HEK293 (cell line): ENCODE measurements at regions not wholly inside any gene's neighbourhood (a gene's known extent, or its start where the extent isn't known, plus 50 kb on each side); places are given as distances from the start of the nearest gene placed in this dataset.

ENCODE experiments used
- CTCF ChIA-PET: fragments of 350-600 bp; formaldehyde crosslinking; extraction: SDS; loops from one replicate; lab custom pipeline; 2021; ENCODE audit warnings: antibody characterized with exemption; lab: Yijun Ruan, JAX
- POLR2A ChIA-PET: fragments of 300-600 bp; formaldehyde crosslinking; extraction: SDS; loops from one replicate; lab custom pipeline; 2020; ENCODE audit warnings: antibody characterized with exemption, inconsistent platforms; lab: Yijun Ruan, JAX
- H3K27ac ChIP-seq: fragments of 200-500 bp; sonication (Bioruptor generic); 2 replicates; pipeline ENCODE4 v1.5.1; 2014; ENCODE audit warnings: low read depth, low read length, control low read depth, inconsistent platforms; ENCODE audit errors: extremely low read depth
- H3K36me3 ChIP-seq, 2 experiments: fragments of 200-500 bp in 1 of 2; sonication (Bioruptor generic) in 1 of 2; 1 replicate in 1 of 2; 2 replicates in 1 of 2; pipeline ENCODE4 v1.5.1; 2014 to 2017; ENCODE audit warnings: inconsistent platforms in 2 of 2, low read length in 2 of 2; ENCODE audit not compliant: control insufficient read depth in 2 of 2, insufficient read depth in 1 of 2
- H3K4me1 ChIP-seq: fragments of 200-500 bp; sonication (Bioruptor generic); 2 replicates; pipeline ENCODE4 v1.5.1; 2014; ENCODE audit warnings: mild to moderate bottlenecking, low read length, inconsistent platforms; ENCODE audit not compliant: control insufficient read depth, insufficient read depth
- H3K4me3 ChIP-seq: 2 replicates; pipeline ENCODE4 v1.5.1; 2011; ENCODE audit warnings: low read depth, mild to moderate bottlenecking, control low read depth, low read length, moderate library complexity
- H3K9me3 ChIP-seq: fragments of 200-500 bp; sonication (Bioruptor generic); 2 replicates; pipeline ENCODE4 v1.5.1; 2014; ENCODE audit warnings: low read depth, low read length, inconsistent platforms; ENCODE audit not compliant: control insufficient read depth, insufficient read depth
- BCL11A ChIP-seq: fragments of 450-650 bp; formaldehyde crosslinking; IDR thresholded peaks from 2 replicates; pipeline ENCODE4 v1.5.1; 2016; ENCODE audit warnings: low read depth, missing biosample characterization, missing genetic modification characterization
- BCL11B ChIP-seq: fragments of 450-650 bp; formaldehyde crosslinking; IDR thresholded peaks from 2 replicates; pipeline ENCODE4 v1.5.1; 2016; ENCODE audit warnings: low read depth, missing biosample characterization, missing genetic modification characterization
- KLF17 ChIP-seq: fragments of 450-650 bp; formaldehyde crosslinking; IDR thresholded peaks from 2 replicates; pipeline ENCODE4 v1.5.1; 2016; ENCODE audit warnings: missing biosample characterization, missing genetic modification characterization
- KLF8 ChIP-seq: fragments of 450-650 bp; formaldehyde crosslinking; IDR thresholded peaks from 2 replicates; pipeline ENCODE4 v1.5.1; 2016; ENCODE audit warnings: missing biosample characterization, missing genetic modification characterization
- REST ChIP-seq: fragments of 450-650 bp; formaldehyde crosslinking; IDR thresholded peaks from 2 replicates; pipeline ENCODE4 v1.5.1; 2016; ENCODE audit warnings: missing biosample characterization, missing genetic modification characterization
- ZEB2 ChIP-seq: fragments of 450-650 bp; formaldehyde crosslinking; IDR thresholded peaks from 2 replicates; pipeline ENCODE4 v1.5.1; 2016; ENCODE audit warnings: missing biosample characterization, missing genetic modification characterization
- ZFHX2 ChIP-seq: fragments of 450-650 bp; formaldehyde crosslinking; conservative IDR thresholded peaks from 2 replicates; pipeline ENCODE4 v1.5.1; 2016; ENCODE audit warnings: missing biosample characterization, missing genetic modification characterization
- ZFP41 ChIP-seq: fragments of 450-650 bp; formaldehyde crosslinking; IDR thresholded peaks from 2 replicates; pipeline ENCODE4 v1.5.1; 2016; ENCODE audit warnings: missing biosample characterization, missing genetic modification characterization, borderline replicate concordance
- ZNF10 ChIP-seq: fragments of 450-650 bp; formaldehyde crosslinking; IDR thresholded peaks from 2 replicates; pipeline ENCODE4 v1.5.1; 2017; ENCODE audit warnings: missing biosample characterization, missing genetic modification characterization
- ZNF114 ChIP-seq: fragments of 450-650 bp; formaldehyde crosslinking; IDR thresholded peaks from 2 replicates; pipeline ENCODE4 v1.5.0; 2017; ENCODE audit warnings: missing biosample characterization, missing genetic modification characterization
- ZNF239 ChIP-seq: fragments of 450-650 bp; formaldehyde crosslinking; IDR thresholded peaks from 2 replicates; pipeline ENCODE4 v1.5.1; 2016; ENCODE audit warnings: missing biosample characterization, missing genetic modification characterization
- ZNF311 ChIP-seq: fragments of 450-650 bp; formaldehyde crosslinking; IDR thresholded peaks from 2 replicates; pipeline ENCODE4 v1.5.1; 2017; ENCODE audit warnings: missing biosample characterization, missing genetic modification characterization, borderline replicate concordance
- ZNF335 ChIP-seq: fragments of 450-650 bp; formaldehyde crosslinking; conservative IDR thresholded peaks from 2 replicates; pipeline ENCODE4 v1.5.1; 2016; ENCODE audit warnings: missing biosample characterization, missing genetic modification characterization
- ZNF426 ChIP-seq: fragments of 450-650 bp; formaldehyde crosslinking; IDR thresholded peaks from 2 replicates; pipeline ENCODE4 v1.5.1; 2017; ENCODE audit warnings: missing biosample characterization, missing genetic modification characterization, mild to moderate bottlenecking, inconsistent platforms, moderate library complexity
- ZNF529 ChIP-seq: fragments of 450-650 bp; formaldehyde crosslinking; IDR thresholded peaks from 2 replicates; pipeline ENCODE4 v1.5.1; 2017; ENCODE audit warnings: missing genetic modification characterization, missing biosample characterization; ENCODE audit not compliant: insufficient replicate concordance
- ZNF530 ChIP-seq: fragments of 450-650 bp; formaldehyde crosslinking; IDR thresholded peaks from 2 replicates; pipeline ENCODE4 v1.5.1; 2016; ENCODE audit warnings: low read depth, missing biosample characterization, missing genetic modification characterization
- ZNF624 ChIP-seq: fragments of 450-650 bp; formaldehyde crosslinking; IDR thresholded peaks from 2 replicates; pipeline ENCODE4 v1.5.1; 2017; ENCODE audit warnings: missing biosample characterization, missing genetic modification characterization
- ZNF792 ChIP-seq: fragments of 450-650 bp; formaldehyde crosslinking; IDR thresholded peaks from 2 replicates; pipeline ENCODE4 v1.5.1; 2016; ENCODE audit warnings: missing biosample characterization, missing genetic modification characterization
- ZNF830 ChIP-seq: fragments of 450-650 bp; IDR thresholded peaks from 2 replicates; pipeline ENCODE4 v1.5.0; 2018; ENCODE audit warnings: missing biosample characterization, missing genetic modification characterization, low read depth, mild to moderate bottlenecking, moderate library complexity
- TF ChIP-seq, protein P1 (sequence below): fragments of 450-650 bp; formaldehyde crosslinking; IDR thresholded peaks from 2 replicates; pipeline ENCODE4 v1.5.1; 2016; ENCODE audit warnings: missing biosample characterization, missing genetic modification characterization

DNA sequence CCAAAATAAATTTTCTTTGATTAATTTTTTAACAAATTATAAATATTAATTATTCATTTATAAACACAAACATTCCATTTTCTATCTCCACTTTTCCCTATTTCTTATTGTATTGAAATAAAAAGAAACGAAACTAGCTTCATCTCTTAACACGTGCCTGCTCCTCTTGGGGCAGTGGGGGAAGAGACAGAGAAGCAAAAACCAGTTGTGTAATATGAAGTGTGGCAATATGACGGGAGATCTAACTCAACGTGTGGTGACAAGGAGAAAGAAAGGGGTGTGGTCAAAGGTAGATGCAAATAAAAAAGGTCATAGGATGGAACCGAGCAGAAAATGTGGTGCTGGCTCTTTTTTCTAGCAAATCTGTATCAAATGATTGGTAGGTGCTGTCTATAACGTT, 106.9 kb upstream of the SLC8A1 start (continued):
- no peak for TF ChIP-seq REST (tag by site-specific recombination)
- TF ChIP-seq, all 188 proteins: peak for 0

- Histone ChIP-seq H3K4me1 (no peaks in the 10 kb centered on the region), H3K27ac (no peak overlapping the region), H3K9me3 (no peaks in the 10 kb centered on the region), H3K4me3 (no peak overlapping the region), H3K36me3 (no peaks in the 10 kb centered on the region)
- TF ChIP-seq ZNF529 (tag by site-specific recombination) = no peak
- ChIA-PET CTCF (interaction anchor here (0.7 kb wide), 1 partner anchor 232 kb away, joined by 3 read pairs; no protein-coding TSS in a partner anchor), POLR2A (no interaction called here)
These were observed 107.3 kb upstream of the SLC8A1 start for GRCh38 chr2:40559175-40559574.

DNA sequence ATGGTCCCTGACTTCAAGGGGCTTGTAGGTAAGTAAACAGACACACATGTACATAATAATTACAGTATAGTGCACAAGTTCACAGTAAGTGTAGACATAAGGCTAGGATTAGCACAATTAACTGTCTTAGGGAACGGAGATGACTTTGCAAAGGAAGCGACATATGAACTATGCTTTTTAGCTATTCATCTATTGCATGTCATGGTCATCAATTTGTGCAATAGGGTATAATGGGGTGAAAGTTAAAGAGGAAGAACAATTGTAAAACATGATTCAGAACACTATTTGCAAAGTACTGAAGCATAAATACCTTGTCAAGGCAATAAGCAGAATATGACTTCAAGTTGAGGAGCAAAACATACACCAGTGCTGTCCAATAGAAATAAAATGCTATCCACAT, 112.3 kb upstream of the SLC8A1 start:
- no peak overlapping the region for H3K27ac ChIP-seq
- H3K4me1 ChIP-seq = no peaks in the 10 kb centered on the region
- POLR2A ChIA-PET = no interaction called here
- no peak for TF ChIP-seq ZNF530
- no peak for TF ChIP-seq ZFHX2 (tag by site-specific recombination)
- TF ChIP-seq BCL11B = no peak
- no peak for TF ChIP-seq ZNF10
- TF ChIP-seq ZNF311 (tag by site-specific recombination) = no peak
- TF ChIP-seq ZNF114 (tag by site-specific recombination) = no peak
- TF ChIP-seq KLF8 (tag by site-specific recombination) = no peak
- TF ChIP-seq, protein P1, sequence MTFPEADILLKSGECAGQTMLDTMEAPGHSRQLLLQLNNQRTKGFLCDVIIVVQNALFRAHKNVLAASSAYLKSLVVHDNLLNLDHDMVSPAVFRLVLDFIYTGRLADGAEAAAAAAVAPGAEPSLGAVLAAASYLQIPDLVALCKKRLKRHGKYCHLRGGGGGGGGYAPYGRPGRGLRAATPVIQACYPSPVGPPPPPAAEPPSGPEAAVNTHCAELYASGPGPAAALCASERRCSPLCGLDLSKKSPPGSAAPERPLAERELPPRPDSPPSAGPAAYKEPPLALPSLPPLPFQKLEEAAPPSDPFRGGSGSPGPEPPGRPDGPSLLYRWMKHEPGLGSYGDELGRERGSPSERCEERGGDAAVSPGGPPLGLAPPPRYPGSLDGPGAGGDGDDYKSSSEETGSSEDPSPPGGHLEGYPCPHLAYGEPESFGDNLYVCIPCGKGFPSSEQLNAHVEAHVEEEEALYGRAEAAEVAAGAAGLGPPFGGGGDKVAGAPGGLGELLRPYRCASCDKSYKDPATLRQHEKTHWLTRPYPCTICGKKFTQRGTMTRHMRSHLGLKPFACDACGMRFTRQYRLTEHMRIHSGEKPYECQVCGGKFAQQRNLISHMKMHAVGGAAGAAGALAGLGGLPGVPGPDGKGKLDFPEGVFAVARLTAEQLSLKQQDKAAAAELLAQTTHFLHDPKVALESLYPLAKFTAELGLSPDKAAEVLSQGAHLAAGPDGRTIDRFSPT (tag by site-specific recombination) = no peak
- no peak for TF ChIP-seq ZFP41 (tag by site-specific recombination)
- no peak for TF ChIP-seq ZNF792 (tag by site-specific recombination)
- TF ChIP-seq ZNF624 (tag by site-specific recombination) = no peak
- TF ChIP-seq KLF17 (tag by site-specific recombination) = no peak
- no peak for TF ChIP-seq ZNF426 (tag by site-specific recombination)
- TF ChIP-seq ZNF335 = no peak
- no peak for TF ChIP-seq ZEB2
- TF ChIP-seq ZNF830 (tag by site-specific recombination) = no peak
- no peak for TF ChIP-seq BCL11A
- TF ChIP-seq ZNF239 (tag by site-specific recombination) = no peak
- H3K9me3 ChIP-seq = no peaks in the 10 kb centered on the region
- CTCF ChIA-PET = no interaction called here
- H3K36me3 ChIP-seq = no peaks in the 10 kb centered on the region
- H3K4me3 ChIP-seq = no peak overlapping the region
